ENCODE measurements at regions not wholly inside any gene's neighbourhood (a gene's known extent, or its start where the extent isn't known, plus 50 kb on each side); places are given as distances from the start of the nearest gene placed in this dataset.

DNA sequence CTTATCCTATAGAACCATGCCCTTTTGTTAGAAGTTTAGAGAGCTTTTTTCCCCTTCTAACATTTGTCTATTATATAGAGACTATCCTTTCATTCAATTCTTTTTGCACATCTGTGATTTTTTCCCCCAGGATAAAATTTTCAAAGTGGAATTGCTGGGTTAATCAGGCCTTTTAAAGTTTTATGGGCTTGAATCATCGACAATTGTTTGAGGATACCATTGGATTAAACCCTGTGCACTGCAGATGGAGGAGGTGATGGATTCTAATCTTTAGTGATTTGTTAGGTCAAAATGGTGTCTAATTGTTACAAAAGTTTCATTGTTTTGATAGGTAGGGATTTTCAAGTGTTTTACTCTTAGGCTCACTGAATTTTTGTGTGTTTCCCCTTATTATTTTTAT is 463.7 kb upstream of the CFAP20DC start:
- in situ Hi-C loops (cut with MboI; ENCODE audit: low sequenced_read_pairs, unreplicated experiment): no loop called here
- TF ChIP-seq, protein P1, sequence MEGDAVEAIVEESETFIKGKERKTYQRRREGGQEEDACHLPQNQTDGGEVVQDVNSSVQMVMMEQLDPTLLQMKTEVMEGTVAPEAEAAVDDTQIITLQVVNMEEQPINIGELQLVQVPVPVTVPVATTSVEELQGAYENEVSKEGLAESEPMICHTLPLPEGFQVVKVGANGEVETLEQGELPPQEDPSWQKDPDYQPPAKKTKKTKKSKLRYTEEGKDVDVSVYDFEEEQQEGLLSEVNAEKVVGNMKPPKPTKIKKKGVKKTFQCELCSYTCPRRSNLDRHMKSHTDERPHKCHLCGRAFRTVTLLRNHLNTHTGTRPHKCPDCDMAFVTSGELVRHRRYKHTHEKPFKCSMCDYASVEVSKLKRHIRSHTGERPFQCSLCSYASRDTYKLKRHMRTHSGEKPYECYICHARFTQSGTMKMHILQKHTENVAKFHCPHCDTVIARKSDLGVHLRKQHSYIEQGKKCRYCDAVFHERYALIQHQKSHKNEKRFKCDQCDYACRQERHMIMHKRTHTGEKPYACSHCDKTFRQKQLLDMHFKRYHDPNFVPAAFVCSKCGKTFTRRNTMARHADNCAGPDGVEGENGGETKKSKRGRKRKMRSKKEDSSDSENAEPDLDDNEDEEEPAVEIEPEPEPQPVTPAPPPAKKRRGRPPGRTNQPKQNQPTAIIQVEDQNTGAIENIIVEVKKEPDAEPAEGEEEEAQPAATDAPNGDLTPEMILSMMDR (IDR thresholded peaks at IDR 0.05; ENCODE audit: borderline replicate concordance, control extremely low read depth, extremely low read depth, insufficient read depth, missing control alignments): no peak
- DNase-seq (ENCODE audit: low spot score): no peak

DNA sequence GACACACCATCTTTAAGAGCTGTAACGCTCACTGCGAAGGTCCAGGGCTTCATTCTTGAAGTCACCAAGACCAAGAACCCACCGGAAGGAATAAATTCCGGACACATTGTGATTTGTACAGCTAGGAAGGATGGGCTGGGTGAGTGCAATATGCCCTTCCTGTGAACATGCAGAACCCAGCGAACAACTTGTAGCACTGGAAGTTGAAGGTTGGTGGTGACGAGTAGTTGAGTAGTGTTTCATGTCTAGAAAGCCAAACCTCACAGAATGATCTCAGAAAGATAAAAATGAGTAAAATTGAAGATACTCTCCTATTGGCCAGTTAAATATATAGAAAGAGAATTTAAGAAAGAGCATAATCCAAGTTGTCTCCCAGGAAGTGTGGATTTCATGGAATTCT is 462.2 kb upstream of the CFAP20DC start:
- TF ChIP-seq, protein P1 (IDR thresholded peaks at IDR 0.05; ENCODE audit: borderline replicate concordance, control extremely low read depth, extremely low read depth, insufficient read depth, missing control alignments): no peak
- in situ Hi-C loops (cut with MboI; ENCODE audit: low sequenced_read_pairs, unreplicated experiment): no loop called here
- no peak for DNase-seq (ENCODE audit: low spot score)

DNA sequence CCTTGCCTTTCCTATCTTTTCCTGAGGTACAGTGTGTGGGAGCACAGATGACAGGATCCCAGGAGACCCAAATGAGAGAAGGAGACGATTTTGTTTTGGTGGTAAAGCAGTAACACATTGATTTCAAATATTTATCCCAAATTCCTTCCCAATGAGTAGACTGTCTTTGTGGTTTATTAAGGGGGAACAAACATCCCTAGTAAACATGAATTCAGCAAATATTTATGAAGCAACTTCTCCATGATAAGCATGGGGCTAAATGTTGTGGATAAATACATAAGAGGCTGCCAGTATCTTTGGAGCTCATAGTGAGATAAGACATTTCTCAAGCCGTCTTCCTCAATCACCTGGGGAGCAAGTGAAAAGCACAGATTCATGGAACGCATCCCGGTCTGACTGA is 460.8 kb upstream of the CFAP20DC start:
- no peak for DNase-seq (ENCODE audit: low spot score)
- TF ChIP-seq, protein P1 (IDR thresholded peaks at IDR 0.05; ENCODE audit: borderline replicate concordance, control extremely low read depth, extremely low read depth, insufficient read depth, missing control alignments): no peak
- in situ Hi-C loops (cut with MboI; ENCODE audit: low sequenced_read_pairs, unreplicated experiment): no loop called here

GRCh38 chr3:59508273-59508672 is 458.4 kb upstream of the CFAP20DC start:
- in situ Hi-C loops (cut with MboI; ENCODE audit: low sequenced_read_pairs, unreplicated experiment): no loop called here
- TF ChIP-seq, protein P1 (IDR thresholded peaks at IDR 0.05; ENCODE audit: borderline replicate concordance, control extremely low read depth, extremely low read depth, insufficient read depth, missing control alignments): no peak
- DNase-seq (ENCODE audit: low spot score): no peak

- DNase-seq (ENCODE audit: low spot score): no peak
- in situ Hi-C loops (cut with MboI; ENCODE audit: low sequenced_read_pairs, unreplicated experiment): no loop called here
- TF ChIP-seq, protein P1 (IDR thresholded peaks at IDR 0.05; ENCODE audit: borderline replicate concordance, control extremely low read depth, extremely low read depth, insufficient read depth, missing control alignments): no peak
Measured at GRCh38 chr3:59506191-59506590, 456.4 kb upstream of the CFAP20DC start.

- in situ Hi-C loops (cut with MboI; ENCODE audit: low sequenced_read_pairs, unreplicated experiment): no loop called here
- no peak for DNase-seq (ENCODE audit: low spot score)
- TF ChIP-seq, protein P1 (IDR thresholded peaks at IDR 0.05; ENCODE audit: borderline replicate concordance, control extremely low read depth, extremely low read depth, insufficient read depth, missing control alignments): no peak
Measured at GRCh38 chr3:59503441-59503840, 453.6 kb upstream of the CFAP20DC start.

- DNase-seq (ENCODE audit: low spot score): no peak
- TF ChIP-seq, protein P1 (IDR thresholded peaks at IDR 0.05; ENCODE audit: borderline replicate concordance, control extremely low read depth, extremely low read depth, insufficient read depth, missing control alignments): no peak
- in situ Hi-C loops (cut with MboI; ENCODE audit: low sequenced_read_pairs, unreplicated experiment): no loop called here
Measured at GRCh38 chr3:59502806-59503205, 453.0 kb upstream of the CFAP20DC start.
